Stimulated activated CD4-positive, alpha-beta T cell treated with anti-CD3 and anti-CD28 coated beads, Interleukin-2, amount 100 ng/mL, for 4 hours (primary cell): ENCODE measurements at regions not wholly inside any gene's neighbourhood (a gene's known extent, or its start where the extent isn't known, plus 50 kb on each side); places are given as distances from the start of the nearest gene placed in this dataset.
"Not testable (repeated sequence)": the region's sequence is repeated elsewhere in the genome, so short reads cannot be mapped to it uniquely, and the experiment has no call there.

Experiments
- DNase-seq: peaks from one replicate; pipeline ENCODE4 v3.0.0-alpha.2; 2020; ENCODE audit warnings: low read depth

- DNase-seq = no peak
These were observed 223.1 kb upstream of the PLXNA2 start for GRCh38 chr1:208467151-208467780.

DNA sequence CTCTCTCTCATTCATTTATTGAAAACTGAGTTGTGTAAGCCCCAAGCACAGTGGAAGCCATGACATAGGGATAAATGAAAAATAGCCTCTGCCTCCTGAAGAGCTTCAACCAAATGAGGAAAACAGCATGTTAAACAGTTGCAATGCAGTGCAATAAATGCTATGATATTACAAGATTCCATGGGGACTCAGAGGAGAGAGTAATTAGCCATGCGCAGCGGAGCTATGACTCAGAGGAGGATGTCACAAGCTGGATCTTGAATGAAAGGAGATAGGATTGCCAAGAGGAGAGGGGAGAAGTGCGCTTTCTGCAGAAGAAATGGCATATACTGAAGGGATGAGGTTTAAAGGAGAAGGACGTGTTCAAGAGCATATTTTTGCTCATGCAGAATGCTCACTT is 231.3 kb upstream of the PLXNA2 start:
- DNase-seq = no peak

DNA sequence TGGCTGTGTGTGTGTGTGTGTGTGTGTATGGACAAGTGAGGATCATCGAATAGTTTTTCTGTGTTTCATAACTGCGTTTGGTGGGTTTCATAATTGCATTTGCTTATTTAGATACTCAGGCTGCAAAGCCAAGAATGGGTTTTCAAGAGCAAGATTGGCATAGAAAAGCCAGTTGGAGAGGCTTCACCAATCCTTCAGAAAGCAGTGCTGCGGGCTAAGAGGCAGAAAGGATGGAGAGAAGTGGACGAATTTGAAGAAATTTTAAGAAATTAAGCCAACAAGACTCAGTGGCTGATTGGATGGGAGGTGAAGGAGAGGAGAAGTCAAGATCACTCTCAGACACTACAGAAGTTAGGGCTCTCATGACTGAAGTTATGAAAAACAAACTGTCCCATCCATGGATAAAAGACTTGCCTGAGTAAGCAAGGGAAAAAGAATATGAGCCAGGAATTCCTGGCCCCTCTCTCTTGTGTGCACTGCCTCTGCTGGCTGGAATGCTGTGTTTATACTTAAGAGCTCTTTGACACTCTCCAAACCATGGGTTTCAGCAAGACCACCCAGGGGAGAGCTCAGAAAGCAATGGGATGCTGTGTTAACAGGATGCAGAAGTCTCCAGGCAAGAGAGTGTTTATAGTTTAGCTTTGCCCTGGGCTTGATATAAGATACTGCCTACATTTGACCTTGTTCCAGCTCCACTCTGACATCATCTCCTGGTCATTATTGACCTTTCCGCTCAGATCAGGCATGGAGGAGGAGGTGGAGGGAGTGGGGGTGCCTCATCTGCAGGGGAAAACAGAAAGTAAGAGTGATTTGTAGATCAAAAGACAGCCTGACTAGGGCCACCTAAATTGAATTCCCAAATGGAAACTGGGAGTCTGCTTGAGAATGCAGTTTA is 232.0 kb upstream of the PLXNA2 start:
- DNase-seq = no peak

DNA sequence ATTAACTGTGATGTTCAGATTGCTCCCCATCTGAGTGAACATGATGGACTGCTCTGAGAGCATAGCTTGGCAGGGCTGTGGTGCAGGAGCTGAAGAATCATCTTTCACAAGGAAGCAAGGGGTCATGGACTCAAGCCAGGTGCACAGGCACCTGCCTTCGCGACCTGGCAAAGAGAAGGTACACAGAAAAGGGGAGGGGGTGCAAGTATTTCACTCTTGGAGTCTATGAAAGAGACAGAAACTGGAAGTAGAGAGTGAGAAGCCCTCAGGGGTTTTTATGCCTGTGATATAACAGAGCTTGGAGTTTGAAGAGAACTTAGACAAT is 232.6 kb upstream of the PLXNA2 start:
- no peak for DNase-seq

GRCh38 chr1:208479435-208479834 is 235.3 kb upstream of the PLXNA2 start:
- no peak for DNase-seq

- no peak for DNase-seq
These were observed 241.3 kb upstream of the PLXNA2 start for GRCh38 chr1:208485512-208485911.

GRCh38 chr1:208486677-208487076 is 242.5 kb upstream of the PLXNA2 start:
- no peak for DNase-seq

- DNase-seq = not testable (repeated sequence)
These were observed 244.2 kb upstream of the PLXNA2 start for GRCh38 chr1:208488432-208488831.

- no peak for DNase-seq
These were observed 252.5 kb upstream of the PLXNA2 start for GRCh38 chr1:208496467-208497371.

- no peak for DNase-seq
These were observed 253.8 kb upstream of the PLXNA2 start for GRCh38 chr1:208497866-208498541.

DNA sequence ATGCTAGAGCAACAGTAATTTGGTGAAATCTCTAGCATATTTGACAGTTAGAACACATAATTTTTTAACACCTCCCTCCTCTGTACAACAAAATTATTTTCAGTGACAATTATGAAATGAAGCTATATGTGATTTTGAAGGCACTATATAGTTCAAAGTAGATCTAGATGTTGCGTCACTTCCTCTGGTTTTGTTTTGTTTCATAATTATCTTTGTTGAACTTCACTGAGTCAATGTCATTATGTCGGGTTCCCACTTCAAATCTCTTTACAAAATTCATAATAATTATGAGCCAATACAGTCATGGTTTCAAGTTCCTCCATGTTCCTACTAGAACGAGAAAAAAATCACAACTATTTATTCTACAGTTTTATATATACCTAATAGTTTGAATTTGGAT is 254.8 kb upstream of the PLXNA2 start:
- DNase-seq = no peak

DNA sequence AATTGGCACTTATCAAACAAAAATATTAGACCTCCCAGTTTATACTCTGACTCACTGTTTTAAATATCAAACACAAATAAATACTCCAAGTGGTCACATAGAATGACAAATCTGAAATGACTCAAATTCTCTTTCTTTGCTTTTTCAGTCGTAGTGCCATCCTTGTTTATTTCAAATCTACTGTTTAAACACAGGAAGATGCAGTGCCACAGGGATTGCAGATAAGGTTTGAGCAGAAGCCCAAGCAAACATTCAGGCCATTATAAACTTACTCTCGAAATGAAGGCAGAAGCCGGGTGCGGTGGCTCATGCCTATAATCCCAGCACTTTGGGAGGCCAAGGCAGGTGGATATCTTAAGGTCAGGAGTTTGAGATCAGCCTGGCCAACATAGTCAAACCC is 255.4 kb upstream of the PLXNA2 start:
- DNase-seq = no peak

- no peak for DNase-seq
These were observed 256.2 kb upstream of the PLXNA2 start for GRCh38 chr1:208500375-208500774.

- no peak for DNase-seq
These were observed 257.4 kb upstream of the PLXNA2 start for GRCh38 chr1:208501542-208501941.

DNA sequence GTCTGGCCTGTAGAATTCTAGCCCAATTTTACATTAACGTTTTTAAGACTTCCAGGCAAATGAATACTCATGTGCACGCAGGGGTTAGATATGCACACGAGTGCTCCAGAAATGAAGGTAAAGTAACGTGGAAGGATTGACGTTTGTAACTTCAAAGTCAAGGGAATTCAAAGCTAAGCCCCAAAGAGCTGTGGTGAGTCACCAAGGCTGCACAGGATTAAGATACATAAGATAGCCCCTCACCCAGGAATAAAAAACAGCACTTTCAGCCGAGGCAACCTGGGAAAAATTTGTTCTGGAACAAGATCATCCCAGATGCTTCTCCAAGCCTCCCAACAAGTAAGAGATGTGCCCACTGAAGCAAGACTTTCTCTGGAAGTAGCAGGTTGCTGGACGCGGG is 259.6 kb upstream of the PLXNA2 start:
- DNase-seq = no peak

- no peak for DNase-seq
These were observed 262.6 kb upstream of the PLXNA2 start for GRCh38 chr1:208506812-208507211.

DNA sequence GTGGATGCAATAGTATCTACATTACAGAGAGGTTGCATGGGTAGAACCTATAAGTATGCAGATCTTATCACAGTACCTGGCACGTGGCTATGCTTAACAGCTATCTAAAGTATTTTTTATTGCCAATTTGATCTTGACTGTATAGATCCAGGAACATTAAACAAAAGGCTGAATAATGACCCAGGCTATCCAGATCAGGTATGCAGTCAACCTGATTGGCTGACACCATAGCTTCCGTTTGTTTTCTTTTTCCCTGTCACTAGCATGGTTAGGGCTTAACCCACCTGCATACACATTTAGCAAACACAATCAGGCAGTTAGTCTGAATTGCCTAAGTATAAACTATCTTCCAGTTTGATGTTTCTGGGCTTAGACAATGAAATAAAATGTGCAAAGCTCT is 264.9 kb upstream of the PLXNA2 start:
- DNase-seq = no peak

DNA sequence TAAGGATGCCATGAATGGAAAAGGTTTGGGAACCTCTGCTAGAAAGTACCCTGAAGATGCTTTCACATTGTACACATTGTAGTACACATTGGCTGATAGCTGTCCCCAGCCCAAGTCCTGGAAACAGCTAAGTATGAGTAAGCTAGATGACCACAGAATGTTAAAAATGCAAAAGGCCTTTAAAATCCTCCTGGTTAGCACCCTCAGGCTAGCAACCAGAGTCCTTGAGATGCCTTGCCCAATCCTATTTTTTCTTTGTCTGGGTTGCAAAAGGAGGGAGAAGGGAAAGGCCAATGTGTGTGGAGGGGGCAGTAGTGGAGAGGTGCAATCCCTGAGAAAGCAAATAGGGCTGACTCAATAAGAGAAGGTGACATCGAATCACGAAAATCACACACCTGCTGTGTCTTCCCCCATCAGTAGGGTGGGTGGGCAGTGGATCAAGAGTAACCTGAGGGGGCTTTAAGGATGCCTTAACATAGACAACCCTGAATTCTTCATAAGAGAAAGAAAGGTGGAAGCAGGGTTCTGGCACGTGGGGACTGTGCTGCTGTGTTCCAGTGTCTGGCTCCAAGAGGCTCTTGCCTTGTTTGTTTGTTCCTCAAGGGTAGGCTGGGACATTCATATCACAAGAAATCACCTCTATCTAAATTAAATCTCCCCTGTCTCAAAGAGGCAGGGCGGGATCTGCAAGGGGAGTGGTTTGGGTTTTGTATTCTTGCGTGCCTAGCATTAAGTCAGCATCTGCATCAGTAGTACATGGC is 266.2 kb upstream of the PLXNA2 start:
- no peak for DNase-seq

DNA sequence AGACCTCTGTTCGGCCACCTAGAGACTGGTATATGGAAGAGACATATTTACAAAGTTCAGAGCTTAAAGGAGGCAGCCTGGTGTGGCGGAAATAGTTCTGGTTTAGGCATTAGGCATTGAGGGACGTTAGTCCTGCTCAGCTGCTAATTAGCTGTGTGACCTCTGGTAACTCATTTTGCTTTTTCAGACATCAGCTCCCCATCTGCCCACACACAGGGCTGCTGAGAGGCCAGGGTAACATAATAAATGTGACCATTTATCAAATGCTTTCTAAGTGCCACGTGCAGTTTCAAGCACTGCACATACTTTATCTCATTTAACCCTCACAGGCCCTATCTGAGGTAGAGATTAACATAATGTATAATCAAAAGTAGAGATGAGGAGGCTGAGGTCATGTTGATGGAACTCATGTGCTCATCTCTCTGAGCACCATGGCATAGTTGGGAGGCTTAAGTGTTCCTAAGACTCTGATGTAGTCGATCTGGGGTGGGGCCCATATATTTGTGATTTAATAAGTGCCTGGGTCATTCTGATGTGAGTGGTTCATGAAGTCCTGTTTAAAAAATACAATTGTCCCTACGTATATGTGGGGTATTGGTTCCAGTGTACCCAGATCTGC is 267.2 kb upstream of the PLXNA2 start:
- no peak for DNase-seq

DNA sequence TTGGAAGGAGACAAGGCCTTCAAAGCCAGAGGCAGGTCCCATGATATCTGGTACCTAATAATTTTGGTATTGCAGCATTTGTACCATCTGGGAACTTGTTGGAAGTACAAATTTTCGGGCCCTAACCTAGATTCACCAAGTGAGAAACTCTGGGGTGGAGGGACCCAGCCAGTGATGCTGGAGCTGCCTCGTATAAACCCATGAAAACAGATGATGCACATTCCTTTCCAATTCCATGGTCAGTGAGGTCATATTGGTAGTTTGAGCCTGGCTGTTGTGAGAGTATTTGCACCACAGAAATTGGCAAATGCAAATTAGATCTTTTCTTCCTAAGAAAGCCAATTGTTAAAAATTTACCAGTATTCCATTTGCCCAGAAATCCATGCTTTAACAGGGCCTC is 269.6 kb upstream of the PLXNA2 start:
- DNase-seq = no peak

- DNase-seq = no peak
These were observed 270.9 kb upstream of the PLXNA2 start for GRCh38 chr1:208515129-208515528.
